Parathyroid adenoma (tissue), 2 donors: ENCODE measurements at regions not wholly inside any gene's neighbourhood (a gene's known extent, or its start where the extent isn't known, plus 50 kb on each side); places are given as distances from the start of the nearest gene placed in this dataset.

Source experiments
- H2AFZ ChIP-seq: fragments of 300-600 bp; sonication (generic); one replicate; pipeline ENCODE4 v1.7.0; 2017; ENCODE audit warnings: antibody characterized with exemption, mild to moderate bottlenecking
- H3K27ac ChIP-seq: fragments of 300-600 bp; sonication (generic); one replicate; pipeline ENCODE4 v1.7.0; 2017
- H3K27me3 ChIP-seq: fragments of 300-600 bp; sonication (generic); one replicate; pipeline ENCODE4 v1.7.0; 2017; ENCODE audit warnings: low read length; ENCODE audit not compliant: control insufficient read depth, insufficient read depth
- H3K36me3 ChIP-seq: fragments of 300-600 bp; sonication (generic); one replicate; pipeline ENCODE4 v1.7.0; 2017; ENCODE audit warnings: low read length; ENCODE audit not compliant: control insufficient read depth, insufficient read depth
- H3K4me1 ChIP-seq: fragments of 300-600 bp; sonication (generic); one replicate; pipeline ENCODE4 v1.7.0; 2017; ENCODE audit warnings: control low read depth
- H3K4me2 ChIP-seq: fragments of 300-600 bp; sonication (generic); one replicate; pipeline ENCODE4 v1.7.0; 2017; ENCODE audit warnings: low read length
- H3K4me3 ChIP-seq: fragments of 300-600 bp; sonication (generic); one replicate; pipeline ENCODE4 v1.7.0; 2017; ENCODE audit warnings: low read depth, low read length
- H3K79me2 ChIP-seq: fragments of 300-600 bp; sonication (generic); one replicate; pipeline ENCODE4 v1.7.0; 2017; ENCODE audit warnings: control low read depth
- H3K9ac ChIP-seq: fragments of 300-600 bp; sonication (generic); one replicate; pipeline ENCODE4 v1.7.0; 2017; ENCODE audit warnings: mild to moderate bottlenecking
- H3K9me3 ChIP-seq: fragments of 300-600 bp; sonication (generic); one replicate; pipeline ENCODE4 v1.7.0; 2017; ENCODE audit warnings: low read length; ENCODE audit not compliant: control insufficient read depth
- TF ChIP-seq, protein P1 (sequence below): fragments of 300-600 bp; sonication (generic); IDR thresholded peaks from one replicate; pipeline ENCODE4 v1.7.0; 2017; ENCODE audit warnings: antibody characterized with exemption, mild to moderate bottlenecking
- donor health status: primary hyperparathyroidism.

- no peak overlapping the region for H2AFZ ChIP-seq
Measured at GRCh38 chr2:193935114-193935513, 1721.9 kb upstream of the SLC39A10 start.

DNA sequence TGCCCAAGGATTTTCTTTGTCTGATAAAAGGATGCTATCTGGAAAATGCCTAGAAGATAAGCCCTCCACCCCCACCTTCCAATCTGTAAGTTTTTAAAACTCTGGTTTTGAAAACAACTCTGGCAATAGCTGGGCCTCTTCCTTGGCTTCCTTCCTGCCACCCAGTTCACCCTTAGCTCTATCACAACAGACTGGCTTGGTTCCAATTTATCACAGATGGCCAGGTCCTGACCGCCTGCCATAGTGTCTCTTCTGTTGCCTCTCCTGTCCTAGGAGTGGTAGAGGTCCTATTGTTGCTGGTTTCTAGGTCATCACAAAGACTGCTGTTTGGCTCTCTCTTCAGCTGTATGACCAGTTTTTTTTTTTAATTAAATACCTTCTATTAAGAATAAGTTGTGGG lies 1727.9 kb upstream of the SLC39A10 start:
- Histone ChIP-seq H2AFZ (no peak overlapping the region), H3K36me3 (no peaks in the 10 kb centered on the region), H3K9ac (no peak overlapping the region), H3K27me3 (no peaks in the 10 kb centered on the region), H3K4me2 (no peak overlapping the region), H3K4me3 (no peak overlapping the region), H3K4me1 (no peaks in the 10 kb centered on the region), H3K9me3 (no peaks in the 10 kb centered on the region), H3K27ac (no peak overlapping the region), H3K79me2 (no peaks in the 10 kb centered on the region)
- TF ChIP-seq, protein P1, sequence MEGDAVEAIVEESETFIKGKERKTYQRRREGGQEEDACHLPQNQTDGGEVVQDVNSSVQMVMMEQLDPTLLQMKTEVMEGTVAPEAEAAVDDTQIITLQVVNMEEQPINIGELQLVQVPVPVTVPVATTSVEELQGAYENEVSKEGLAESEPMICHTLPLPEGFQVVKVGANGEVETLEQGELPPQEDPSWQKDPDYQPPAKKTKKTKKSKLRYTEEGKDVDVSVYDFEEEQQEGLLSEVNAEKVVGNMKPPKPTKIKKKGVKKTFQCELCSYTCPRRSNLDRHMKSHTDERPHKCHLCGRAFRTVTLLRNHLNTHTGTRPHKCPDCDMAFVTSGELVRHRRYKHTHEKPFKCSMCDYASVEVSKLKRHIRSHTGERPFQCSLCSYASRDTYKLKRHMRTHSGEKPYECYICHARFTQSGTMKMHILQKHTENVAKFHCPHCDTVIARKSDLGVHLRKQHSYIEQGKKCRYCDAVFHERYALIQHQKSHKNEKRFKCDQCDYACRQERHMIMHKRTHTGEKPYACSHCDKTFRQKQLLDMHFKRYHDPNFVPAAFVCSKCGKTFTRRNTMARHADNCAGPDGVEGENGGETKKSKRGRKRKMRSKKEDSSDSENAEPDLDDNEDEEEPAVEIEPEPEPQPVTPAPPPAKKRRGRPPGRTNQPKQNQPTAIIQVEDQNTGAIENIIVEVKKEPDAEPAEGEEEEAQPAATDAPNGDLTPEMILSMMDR, result no peak

More at GRCh38 chr2:193935114-193935513, 1721.9 kb upstream of the SLC39A10 start:
- H3K9me3 ChIP-seq, result no peaks in the 10 kb centered on the region
- no peaks in the 10 kb centered on the region for H3K27me3 ChIP-seq
- no peak overlapping the region for H3K9ac ChIP-seq
- no peak overlapping the region for H3K27ac ChIP-seq
- TF ChIP-seq, protein P1, result no peak
- no peak overlapping the region for H3K4me2 ChIP-seq
- H3K4me1 ChIP-seq, result no peaks in the 10 kb centered on the region
- no peaks in the 10 kb centered on the region for H3K36me3 ChIP-seq
- no peak overlapping the region for H3K4me3 ChIP-seq
- H3K79me2 ChIP-seq, result no peaks in the 10 kb centered on the region

GRCh38 chr2:193907561-193907960 lies 1712.8 kb upstream of the TMEFF2 start:
- Histone ChIP-seq H3K4me3 (no peak overlapping the region), H3K27me3 (no peaks in the 10 kb centered on the region), H3K4me2 (no peak overlapping the region), H3K9ac (no peak overlapping the region), H3K27ac (no peak overlapping the region), H3K4me1 (no peaks in the 10 kb centered on the region), H3K36me3 (no peaks in the 10 kb centered on the region), H3K79me2 (no peaks in the 10 kb centered on the region), H3K9me3 (no peaks in the 10 kb centered on the region), H2AFZ (no peak overlapping the region)
- TF ChIP-seq, protein P1, result no peak

DNA sequence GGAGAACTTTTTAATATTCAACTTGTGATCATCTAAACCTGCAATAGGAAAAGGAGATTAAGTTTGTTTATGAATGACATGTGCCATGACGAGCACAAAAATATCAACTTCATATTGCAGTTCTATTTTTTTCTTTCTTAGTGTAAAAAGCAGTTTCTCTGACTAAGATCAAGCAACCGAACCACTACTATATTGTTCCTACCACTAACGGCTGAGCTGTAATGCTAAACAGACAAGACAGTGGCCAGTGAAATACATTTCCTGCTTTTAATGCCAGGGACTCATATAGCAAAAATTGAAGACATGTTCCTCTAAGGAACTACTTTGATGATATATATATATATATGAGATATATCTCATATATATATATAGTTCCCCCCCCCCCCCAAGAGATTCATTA lies 1705.6 kb upstream of the TMEFF2 start:
- H3K4me2 ChIP-seq, result no peak overlapping the region
- no peaks in the 10 kb centered on the region for H3K9me3 ChIP-seq
- H3K9ac ChIP-seq, result no peak overlapping the region
- H3K27ac ChIP-seq, result no peak overlapping the region
- H2AFZ ChIP-seq, result no peak overlapping the region
- H3K36me3 ChIP-seq, result no peaks in the 10 kb centered on the region
- no peaks in the 10 kb centered on the region for H3K27me3 ChIP-seq
- no peak overlapping the region for H3K4me3 ChIP-seq
- H3K4me1 ChIP-seq, result no peaks in the 10 kb centered on the region
- TF ChIP-seq, protein P1, result no peak
- no peaks in the 10 kb centered on the region for H3K79me2 ChIP-seq

DNA sequence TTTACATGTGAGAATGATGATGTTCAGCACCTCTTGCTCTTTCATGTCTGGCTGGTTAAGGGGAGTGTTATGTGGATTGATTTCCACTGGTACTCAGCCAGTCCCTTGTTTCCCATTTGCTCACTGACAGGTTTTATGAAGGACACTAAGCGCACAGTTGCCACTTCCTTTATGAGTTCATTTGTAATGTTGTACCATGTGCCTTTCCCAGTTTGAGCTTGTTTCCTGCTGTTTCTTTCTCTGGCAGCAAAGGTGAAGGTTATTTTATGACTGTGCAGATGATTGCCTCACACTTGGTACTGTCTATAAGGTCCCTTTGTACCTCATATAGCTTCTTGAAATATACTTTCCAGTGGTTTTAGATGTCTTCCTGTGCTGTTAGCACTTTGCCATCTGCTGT lies 1700.5 kb upstream of the TMEFF2 start:
- no peak overlapping the region for H3K4me2 ChIP-seq
- H3K27me3 ChIP-seq, result no peaks in the 10 kb centered on the region
- H3K79me2 ChIP-seq, result no peaks in the 10 kb centered on the region
- no peaks in the 10 kb centered on the region for H3K4me1 ChIP-seq
- no peak overlapping the region for H3K9ac ChIP-seq
- TF ChIP-seq, protein P1, result no peak
- H2AFZ ChIP-seq, result no peak overlapping the region
- H3K4me3 ChIP-seq, result no peak overlapping the region
- H3K36me3 ChIP-seq, result no peaks in the 10 kb centered on the region
- H3K27ac ChIP-seq, result no peak overlapping the region
- no peaks in the 10 kb centered on the region for H3K9me3 ChIP-seq
